ENCODE measurements at regions not wholly inside any gene's neighbourhood (a gene's known extent, or its start where the extent isn't known, plus 50 kb on each side); places are given as distances from the start of the nearest gene placed in this dataset.
A peak's percentile ranks its signal among the peaks of the same experiment; 100 is the strongest.

- DNase-seq (ENCODE audit: low spot score), result peak; percentile 19
These were observed 50.9 kb upstream of the AJAP1 start for GRCh38 chr1:4603295-4604110.

Data from A172 (cell line).